CD14-positive monocyte (primary cell): ENCODE measurements at regions not wholly inside any gene's neighbourhood (a gene's known extent, or its start where the extent isn't known, plus 50 kb on each side); places are given as distances from the start of the nearest gene placed in this dataset.
A peak's percentile ranks its signal among the peaks of the same experiment; 100 is the strongest.
"Not testable (repeated sequence)": the region's sequence is repeated elsewhere in the genome, so short reads cannot be mapped to it uniquely, and the experiment has no call there.

Source experiments
- DNase-seq, 3 donors: peaks; one replicate each; pipeline ENCODE4 v3.0.0-alpha.2; 2011 to 2022
- H2AFZ ChIP-seq: 2 replicates; pipeline ENCODE4 v1.6.0; 2012; ENCODE audit warnings: mild to moderate bottlenecking, low read depth, low read length, inconsistent platforms; ENCODE audit not compliant: insufficient read depth, poor library complexity, severe bottlenecking
- H3K27ac ChIP-seq, 2 donors: 1 replicate in 1 of 2; 2 replicates in 1 of 2; pipeline ENCODE4 v1.5.1; 2012 to 2013; ENCODE audit warnings: low read length in 2 of 2, control low read depth in 1 of 2, inconsistent platforms in 1 of 2, low read depth in 1 of 2, mild to moderate bottlenecking in 1 of 2
- H3K27me3 ChIP-seq, 2 donors: one replicate each; pipeline versions ENCODE4 v1.6.0 to v1.6.1; 2011 to 2013; ENCODE audit warnings: low read length in 2 of 2; ENCODE audit not compliant: control insufficient read depth in 2 of 2, insufficient read depth in 2 of 2
- H3K36me3 ChIP-seq, 2 donors: replicated peaks in 1 of 2; 1 replicate in 1 of 2; 2 replicates in 1 of 2; pipeline versions ENCODE4 v1.5.1 to v1.6.1; 2012 to 2013; ENCODE audit warnings: low read length in 2 of 2, control low read depth in 1 of 2, inconsistent platforms in 1 of 2, mild to moderate bottlenecking in 1 of 2; ENCODE audit not compliant: insufficient read depth in 2 of 2, control insufficient read depth in 1 of 2
- H3K4me1 ChIP-seq, 2 donors: 1 replicate in 1 of 2; 2 replicates in 1 of 2; pipeline versions ENCODE4 v1.5.1 to v1.6.1; 2012 to 2013; ENCODE audit warnings: low read length in 2 of 2, control low read depth in 1 of 2, inconsistent platforms in 1 of 2, mild to moderate bottlenecking in 1 of 2, moderate library complexity in 1 of 2; ENCODE audit not compliant: insufficient read depth in 2 of 2, control insufficient read depth in 1 of 2
- H3K4me2 ChIP-seq: replicated peaks from 2 replicates; pipeline ENCODE3; 2012; ENCODE audit warnings: low read length, moderate library complexity, mild to moderate bottlenecking; ENCODE audit not compliant: poor library complexity, severe bottlenecking; ENCODE audit errors: extremely low read depth
- H3K4me3 ChIP-seq, 3 experiments: fragments of 200-600 bp in 1 of 3; sonication (generic) in 1 of 3; replicated peaks in 1 of 3; 1 replicate in 2 of 3; 2 replicates in 1 of 3; pipeline ENCODE4 v1.5.1; 2011 to 2013; ENCODE audit warnings: low read length in 3 of 3, mild to moderate bottlenecking in 3 of 3, control low read depth in 2 of 3, low read depth in 2 of 3, inconsistent platforms in 1 of 3, moderate library complexity in 1 of 3
- H3K79me2 ChIP-seq: 2 replicates; pipeline ENCODE4 v1.6.0; 2012; ENCODE audit warnings: mild to moderate bottlenecking, control low read depth, inconsistent platforms, low read length, moderate library complexity; ENCODE audit not compliant: insufficient read depth
- H3K9ac ChIP-seq: 2 replicates; pipeline ENCODE4 v1.6.0; 2017; ENCODE audit warnings: low read length, mild to moderate bottlenecking; ENCODE audit not compliant: insufficient read depth, poor library complexity, severe bottlenecking
- H3K9me3 ChIP-seq, 2 donors: replicated peaks in 1 of 2; 1 replicate in 1 of 2; 2 replicates in 1 of 2; pipeline versions ENCODE4 v1.5.1 to v1.6.1; 2012 to 2013; ENCODE audit warnings: low read length in 2 of 2, control low read depth in 1 of 2; ENCODE audit not compliant: control insufficient read depth in 1 of 2, insufficient read depth in 1 of 2
- H4K20me1 ChIP-seq: 2 replicates; pipeline ENCODE4 v1.6.0; 2012; ENCODE audit warnings: mild to moderate bottlenecking, low read length, control low read depth, moderate library complexity; ENCODE audit not compliant: insufficient read depth
- H3K27ac Mint-ChIP-seq, 7 donors: one replicate each; pipeline ENCODE4 v1.8.0; 2020; ENCODE audit warnings: mild to moderate bottlenecking in 7 of 7, mixed read lengths in 7 of 7, moderate library complexity in 6 of 7, inconsistent platforms in 2 of 7
- H3K27me3 Mint-ChIP-seq, 3 donors: one replicate each; pipeline ENCODE4 v1.8.0; 2021 to 2022; ENCODE audit warnings: low read depth in 3 of 3, mild to moderate bottlenecking in 3 of 3, mixed read lengths in 3 of 3, moderate library complexity in 3 of 3, inconsistent platforms in 1 of 3
- H3K36me3 Mint-ChIP-seq, 2 donors: one replicate each; pipeline ENCODE4 v1.8.0; 2020; ENCODE audit warnings: mixed read lengths in 2 of 2, inconsistent platforms in 1 of 2, mild to moderate bottlenecking in 1 of 2
- H3K4me1 Mint-ChIP-seq: one replicate; pipeline ENCODE4 v1.8.0; 2020; ENCODE audit warnings: mild to moderate bottlenecking, mixed read lengths
- H3K4me3 Mint-ChIP-seq, 2 donors: one replicate each; pipeline ENCODE4 v1.8.0; 2020; ENCODE audit warnings: mild to moderate bottlenecking in 2 of 2, mixed read lengths in 2 of 2, moderate library complexity in 1 of 2
- H3K9me3 Mint-ChIP-seq, 7 donors: one replicate each; pipeline ENCODE4 v1.8.0; 2020 to 2022; ENCODE audit warnings: mixed read lengths in 7 of 7, mild to moderate bottlenecking in 6 of 7, moderate library complexity in 6 of 7, inconsistent platforms in 2 of 7
- CTCF ChIP-seq: fragments of 200-600 bp; IDR thresholded peaks from one replicate; pipeline ENCODE4 v1.8.0; 2022; ENCODE audit warnings: antibody characterized with exemption, mild to moderate bottlenecking
- WGBS: methylation state at CpG from one replicate; pipeline ENCODE4 v1.1.5; 2013; ENCODE audit warnings: missing lambda C conversion rate; ENCODE audit not compliant: insufficient coverage; 5-methylcytosine and 5-hydroxymethylcytosine counted together
- intact Hi-C, 2 donors: fragments of 100-400 bp; cut with micrococcal nuclease; formaldehyde crosslinking; loops; one replicate each; pipeline versions ENCODE4 v1.15.0 to v1.15.1; 2023

GRCh38 chr9:764986-765385, 76.5 kb upstream of the DMRT1 start:
- H3K4me1 ChIP-seq = no peaks in the 10 kb centered on the region
- no peak overlapping the region for H3K27ac ChIP-seq
- H4K20me1 ChIP-seq = no peaks in the 10 kb centered on the region
- no CpG with 5 or more reads among the region's 2 CpGs for WGBS
- no peak for DNase-seq
- no peaks in the 10 kb centered on the region for H3K36me3 ChIP-seq
- peaks cover 0 to 9% of the 10 kb centered on the region in 2 donors for H3K9me3 ChIP-seq
- no peak overlapping the region for H3K9ac ChIP-seq
- Mint-ChIP-seq H3K4me3 (no peak overlapping the region), H3K27me3 (peaks cover 2 to 9% (median 4%) of the 10 kb centered on the region in 3 donors), H3K36me3 (no peaks in the 10 kb centered on the region), H3K9me3 (peaks cover 3 to 6% (median 3%) of the 10 kb centered on the region in 7 donors), H3K4me1 (peaks cover 5% of the 10 kb centered on the region), H3K27ac (peak overlapping the region in 1 of 7 donors; percentile 37)
- intact Hi-C loops = loop anchor here (5.0 kb wide), 2 partner anchors 148 to 153 kb away; no protein-coding TSS in a partner anchor
- TF ChIP-seq CTCF = no peak
- no peak overlapping the region for H2AFZ ChIP-seq
- no peak overlapping the region for H3K4me3 ChIP-seq
- H3K79me2 ChIP-seq = no peaks in the 10 kb centered on the region
- no peaks in the 10 kb centered on the region for H3K27me3 ChIP-seq
- no peak overlapping the region for H3K4me2 ChIP-seq

- H3K27ac Mint-ChIP-seq, H3K27ac ChIP-seq, H3K4me2 ChIP-seq, H3K36me3 Mint-ChIP-seq, H3K27me3 ChIP-seq, H3K4me3 Mint-ChIP-seq, H3K79me2 ChIP-seq, H3K4me1 Mint-ChIP-seq, H4K20me1 ChIP-seq, H3K9ac ChIP-seq, H3K27me3 Mint-ChIP-seq, H3K9me3 ChIP-seq, H3K36me3 ChIP-seq, H3K4me1 ChIP-seq, intact Hi-C loops, DNase-seq, H3K4me3 ChIP-seq, H2AFZ ChIP-seq: not testable (repeated sequence)
- peaks cover 3 to 10% (median 4%) of the 10 kb centered on the region in 7 donors for H3K9me3 Mint-ChIP-seq
- 100% methylated on average over 6 of the region's 9 CpGs for WGBS
Observed at GRCh38 chr9:767061-767561, 74.4 kb upstream of the DMRT1 start.
